ENCODE measurements at regions not wholly inside any gene's neighbourhood (a gene's known extent, or its start where the extent isn't known, plus 50 kb on each side); places are given as distances from the start of the nearest gene placed in this dataset.

- TF ChIP-seq, protein P1, sequence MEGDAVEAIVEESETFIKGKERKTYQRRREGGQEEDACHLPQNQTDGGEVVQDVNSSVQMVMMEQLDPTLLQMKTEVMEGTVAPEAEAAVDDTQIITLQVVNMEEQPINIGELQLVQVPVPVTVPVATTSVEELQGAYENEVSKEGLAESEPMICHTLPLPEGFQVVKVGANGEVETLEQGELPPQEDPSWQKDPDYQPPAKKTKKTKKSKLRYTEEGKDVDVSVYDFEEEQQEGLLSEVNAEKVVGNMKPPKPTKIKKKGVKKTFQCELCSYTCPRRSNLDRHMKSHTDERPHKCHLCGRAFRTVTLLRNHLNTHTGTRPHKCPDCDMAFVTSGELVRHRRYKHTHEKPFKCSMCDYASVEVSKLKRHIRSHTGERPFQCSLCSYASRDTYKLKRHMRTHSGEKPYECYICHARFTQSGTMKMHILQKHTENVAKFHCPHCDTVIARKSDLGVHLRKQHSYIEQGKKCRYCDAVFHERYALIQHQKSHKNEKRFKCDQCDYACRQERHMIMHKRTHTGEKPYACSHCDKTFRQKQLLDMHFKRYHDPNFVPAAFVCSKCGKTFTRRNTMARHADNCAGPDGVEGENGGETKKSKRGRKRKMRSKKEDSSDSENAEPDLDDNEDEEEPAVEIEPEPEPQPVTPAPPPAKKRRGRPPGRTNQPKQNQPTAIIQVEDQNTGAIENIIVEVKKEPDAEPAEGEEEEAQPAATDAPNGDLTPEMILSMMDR (IDR thresholded peaks at IDR 0.05): no peak
- TF ChIP-seq ZFX (IDR thresholded peaks at IDR 0.05; ENCODE audit: borderline replicate concordance): no peak
These were observed 201.2 kb downstream of the SEC23A start for GRCh38 chr14:38901791-38902190.

DNA sequence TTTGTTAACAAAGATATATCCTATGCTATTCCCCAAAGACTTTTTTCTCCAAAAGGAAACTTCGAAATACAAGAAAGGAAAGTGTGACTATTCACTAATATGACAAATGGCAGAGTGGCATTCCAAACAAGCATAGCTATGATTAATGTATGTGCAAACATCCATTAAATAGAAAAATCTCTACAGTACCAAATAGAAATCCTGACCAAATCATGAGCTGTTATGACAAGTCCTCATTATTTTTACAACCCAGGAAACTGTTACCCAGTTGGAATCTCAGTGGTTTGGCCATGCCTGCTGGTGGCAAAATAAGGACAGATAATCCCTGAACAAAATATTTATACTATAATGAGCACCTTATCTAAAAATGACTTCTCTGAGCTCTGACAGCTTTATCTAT lies 202.1 kb downstream of the SEC23A start:
- no peak for TF ChIP-seq ZFX (IDR thresholded peaks at IDR 0.05; ENCODE audit: borderline replicate concordance)
- TF ChIP-seq, protein P1 (IDR thresholded peaks at IDR 0.05): no peak
- H3K27ac ChIP-seq: no peak overlapping the region

More at GRCh38 chr14:38901791-38902190, 201.2 kb downstream of the SEC23A start:
- no peak overlapping the region for H3K27ac ChIP-seq

- H3K27ac ChIP-seq: no peak overlapping the region
- no peak for TF ChIP-seq ZFX (IDR thresholded peaks at IDR 0.05; ENCODE audit: borderline replicate concordance)
- TF ChIP-seq, protein P1 (IDR thresholded peaks at IDR 0.05): no peak
These were observed 215.3 kb downstream of the SEC23A start for GRCh38 chr14:38887696-38888095.

- TF ChIP-seq, protein P1 (IDR thresholded peaks at IDR 0.05): no peak
- TF ChIP-seq ZFX (IDR thresholded peaks at IDR 0.05; ENCODE audit: borderline replicate concordance): no peak
- H3K27ac ChIP-seq: peak overlapping the region; percentile 53; the same call in 1 of the 2 replicates
These were observed 218.9 kb downstream of the SEC23A start for GRCh38 chr14:38884109-38884508.

DNA sequence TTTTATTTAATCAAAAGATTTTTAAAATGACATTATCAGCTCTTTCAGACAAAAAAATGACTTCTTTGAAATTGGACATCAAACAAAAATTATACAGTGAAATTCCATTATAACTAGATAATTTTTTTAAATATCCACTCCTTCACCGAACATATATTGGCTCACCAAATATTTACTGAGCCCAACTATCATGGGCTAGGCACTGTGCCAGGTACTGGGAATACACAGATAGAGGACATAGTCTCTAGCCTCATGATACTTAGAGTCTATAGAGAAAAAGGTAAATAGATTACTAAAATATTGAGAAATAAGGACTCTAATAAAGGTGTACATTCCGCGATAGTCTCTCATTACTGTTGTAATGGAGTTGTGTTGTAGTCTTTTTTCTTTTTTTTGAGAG lies 219.9 kb downstream of the SEC23A start:
- TF ChIP-seq, protein P1 (IDR thresholded peaks at IDR 0.05): no peak
- no peak for TF ChIP-seq ZFX (IDR thresholded peaks at IDR 0.05; ENCODE audit: borderline replicate concordance)
- peak overlapping the region; percentile 53 for H3K27ac ChIP-seq

DNA sequence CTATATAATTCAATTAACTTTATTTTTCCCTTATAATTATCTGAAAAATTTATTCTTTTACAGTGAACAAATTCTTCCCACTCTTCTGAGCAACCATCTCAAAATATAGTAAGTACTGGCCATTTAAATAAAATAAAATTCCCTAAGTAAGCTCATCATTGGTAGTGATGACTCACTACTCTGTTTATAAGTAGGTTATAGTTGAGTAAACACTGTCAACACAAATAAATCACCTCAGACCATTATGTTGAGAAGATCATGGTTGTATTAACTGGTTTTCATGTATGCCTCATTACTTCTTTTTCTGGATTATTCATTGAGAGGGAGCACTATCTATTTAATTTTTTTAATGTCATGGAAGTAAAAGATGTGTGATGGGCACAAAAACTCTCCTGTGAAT lies 220.5 kb downstream of the SEC23A start:
- H3K27ac ChIP-seq: peak overlapping the region; percentile 53
- no peak for TF ChIP-seq ZFX (IDR thresholded peaks at IDR 0.05; ENCODE audit: borderline replicate concordance)

DNA sequence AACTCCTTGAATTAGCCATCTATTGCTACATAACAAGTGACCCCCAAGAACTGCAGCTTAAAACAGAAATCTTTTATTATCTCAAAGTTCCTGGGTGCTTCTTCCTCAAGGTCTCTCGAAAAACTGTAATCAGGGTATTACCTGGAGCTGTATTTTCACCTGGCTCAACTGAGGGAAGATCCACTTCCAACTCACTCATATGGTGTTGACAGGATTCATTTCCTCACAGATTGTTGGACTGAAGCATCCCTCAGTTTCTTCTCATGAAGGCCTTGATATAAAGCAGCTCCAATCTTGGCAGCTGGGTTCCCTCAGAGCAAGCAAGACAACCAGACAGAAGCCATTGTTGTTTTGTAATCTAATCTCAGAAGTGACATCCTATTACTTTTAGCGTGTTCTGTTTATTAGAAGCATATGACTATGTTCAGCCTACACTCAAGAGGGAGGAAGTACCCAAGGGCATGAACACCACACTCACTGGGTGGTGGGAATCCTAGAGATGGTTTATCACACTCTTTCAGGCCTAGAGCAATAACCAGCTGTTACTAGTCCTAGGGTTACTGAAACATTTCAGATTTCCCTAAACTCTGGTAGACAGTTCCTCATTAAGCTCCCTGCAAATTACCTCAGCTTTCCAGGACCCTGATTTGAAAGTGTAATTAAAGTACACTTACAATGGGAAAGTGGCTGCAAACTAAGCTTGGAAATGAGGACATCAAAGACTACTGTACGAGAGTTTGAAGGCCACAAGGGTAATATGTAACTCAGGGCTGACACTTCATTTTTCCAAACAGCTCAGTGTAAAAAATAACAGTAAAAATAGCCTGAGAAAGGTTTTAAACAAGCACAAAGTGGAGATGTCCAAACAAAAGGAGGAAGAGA lies 222.2 kb downstream of the SEC23A start:
- no peak for TF ChIP-seq ZFX (IDR thresholded peaks at IDR 0.05; ENCODE audit: borderline replicate concordance)
- TF ChIP-seq, protein P1 (IDR thresholded peaks at IDR 0.05): no peak
- H3K27ac ChIP-seq: no peak overlapping the region

Measured in 22Rv1 (cell line).